ENCODE measurements at regions not wholly inside any gene's neighbourhood (a gene's known extent, or its start where the extent isn't known, plus 50 kb on each side); places are given as distances from the start of the nearest gene placed in this dataset.

DNA sequence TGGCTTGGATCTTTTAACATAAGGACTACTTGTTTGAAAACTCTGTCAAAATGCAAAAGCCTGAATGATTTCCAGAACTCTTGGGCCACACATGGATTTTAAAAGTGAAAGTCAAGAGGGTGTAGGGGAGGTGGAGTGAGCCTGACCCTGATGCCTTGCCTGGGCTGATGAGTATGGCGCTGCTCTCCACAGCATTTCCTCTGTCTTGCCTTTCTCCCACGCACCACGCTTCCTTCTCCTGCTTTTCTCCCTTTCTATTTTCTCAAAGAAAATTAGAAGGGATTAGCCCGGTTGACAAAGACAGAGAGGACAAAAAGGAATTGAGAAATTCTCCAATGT, 207.0 kb upstream of the CCDC68 start:
- H3K27ac ChIP-seq (ENCODE audit: low read depth, low read length): no peak overlapping the region
- no peaks in the 10 kb centered on the region for H3K36me3 ChIP-seq (ENCODE audit: insufficient read depth, low read length)
- H3K4me2 ChIP-seq (ENCODE audit: low read length): no peak overlapping the region
- Mint-ChIP-seq H3K4me1 (ENCODE audit: low read depth, unreplicated experiment) (peaks cover 3% of the 10 kb centered on the region), H3K9me3 (ENCODE audit: unreplicated experiment) (peaks cover 10% of the 10 kb centered on the region), H3K27ac (ENCODE audit: unreplicated experiment) (no peak overlapping the region), H3K27me3 (ENCODE audit: low read depth, unreplicated experiment) (peaks cover 2% of the 10 kb centered on the region), H3K36me3 (ENCODE audit: low read depth, unreplicated experiment) (no peaks in the 10 kb centered on the region), H3K4me3 (ENCODE audit: unreplicated experiment) (no peak overlapping the region)
- no peak overlapping the region for H2AFZ ChIP-seq (ENCODE audit: low read depth, low read length)
- FAIRE-seq: no peak
- no peak for DNase-seq (ENCODE audit: low read depth)
- H3K9ac ChIP-seq (ENCODE audit: low read length): no peak overlapping the region
- TF ChIP-seq EZH2 (IDR thresholded peaks at IDR 0.05; ENCODE audit: insufficient read depth, low read length): no peak
- TF ChIP-seq, protein P1, sequence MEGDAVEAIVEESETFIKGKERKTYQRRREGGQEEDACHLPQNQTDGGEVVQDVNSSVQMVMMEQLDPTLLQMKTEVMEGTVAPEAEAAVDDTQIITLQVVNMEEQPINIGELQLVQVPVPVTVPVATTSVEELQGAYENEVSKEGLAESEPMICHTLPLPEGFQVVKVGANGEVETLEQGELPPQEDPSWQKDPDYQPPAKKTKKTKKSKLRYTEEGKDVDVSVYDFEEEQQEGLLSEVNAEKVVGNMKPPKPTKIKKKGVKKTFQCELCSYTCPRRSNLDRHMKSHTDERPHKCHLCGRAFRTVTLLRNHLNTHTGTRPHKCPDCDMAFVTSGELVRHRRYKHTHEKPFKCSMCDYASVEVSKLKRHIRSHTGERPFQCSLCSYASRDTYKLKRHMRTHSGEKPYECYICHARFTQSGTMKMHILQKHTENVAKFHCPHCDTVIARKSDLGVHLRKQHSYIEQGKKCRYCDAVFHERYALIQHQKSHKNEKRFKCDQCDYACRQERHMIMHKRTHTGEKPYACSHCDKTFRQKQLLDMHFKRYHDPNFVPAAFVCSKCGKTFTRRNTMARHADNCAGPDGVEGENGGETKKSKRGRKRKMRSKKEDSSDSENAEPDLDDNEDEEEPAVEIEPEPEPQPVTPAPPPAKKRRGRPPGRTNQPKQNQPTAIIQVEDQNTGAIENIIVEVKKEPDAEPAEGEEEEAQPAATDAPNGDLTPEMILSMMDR (IDR thresholded peaks at IDR 0.05; ENCODE audit: insufficient read depth, low read depth, low read length): no peak
- H3K4me3 ChIP-seq (ENCODE audit: insufficient read depth, low read depth, low read length): no peak overlapping the region
- H3K9me3 ChIP-seq (ENCODE audit: insufficient read depth, low read depth, low read length): no peaks in the 10 kb centered on the region
- H3K79me2 ChIP-seq (ENCODE audit: insufficient read depth, low read length): no peaks in the 10 kb centered on the region
- no peaks in the 10 kb centered on the region for H4K20me1 ChIP-seq (ENCODE audit: insufficient read depth, low read length)
- no peaks in the 10 kb centered on the region for H3K27me3 ChIP-seq (ENCODE audit: insufficient read depth, low read length)
- no peaks in the 10 kb centered on the region for H3K4me1 ChIP-seq (ENCODE audit: insufficient read depth, low read length)

DNA sequence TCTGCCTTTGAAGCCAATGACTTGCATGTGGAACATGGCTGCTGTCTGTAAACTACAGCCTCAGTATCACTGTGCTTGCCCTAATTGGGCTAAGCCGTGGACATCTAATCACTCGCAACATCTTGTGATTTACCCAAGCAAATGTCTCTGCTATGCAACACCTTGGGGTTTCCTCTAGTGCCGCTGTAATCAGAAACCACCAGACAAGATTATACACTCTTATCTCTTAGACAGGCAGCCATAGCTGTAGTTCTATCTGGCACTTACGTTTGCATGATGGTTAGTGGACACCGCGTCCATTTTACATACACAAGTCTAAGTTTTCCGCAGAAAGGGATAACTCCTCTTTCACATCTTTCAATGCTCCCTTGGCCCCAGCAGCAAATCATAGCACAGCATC, 204.3 kb upstream of the CCDC68 start:
- Histone ChIP-seq H3K4me2 (ENCODE audit: low read length) (no peak overlapping the region), H3K79me2 (ENCODE audit: insufficient read depth, low read length) (no peaks in the 10 kb centered on the region), H3K4me3 (ENCODE audit: insufficient read depth, low read depth, low read length) (no peak overlapping the region), H3K27me3 (ENCODE audit: insufficient read depth, low read length) (no peaks in the 10 kb centered on the region), H3K9me3 (ENCODE audit: insufficient read depth, low read depth, low read length) (no peaks in the 10 kb centered on the region), H3K36me3 (ENCODE audit: insufficient read depth, low read length) (no peaks in the 10 kb centered on the region), H3K27ac (ENCODE audit: low read depth, low read length) (no peak overlapping the region), H3K4me1 (ENCODE audit: insufficient read depth, low read length) (no peaks in the 10 kb centered on the region), H4K20me1 (ENCODE audit: insufficient read depth, low read length) (no peaks in the 10 kb centered on the region), H3K9ac (ENCODE audit: low read length) (no peak overlapping the region), H2AFZ (ENCODE audit: low read depth, low read length) (no peak overlapping the region)
- FAIRE-seq (no peak), DNase-seq (ENCODE audit: low read depth) (no peak)
- TF ChIP-seq, protein P1 (IDR thresholded peaks at IDR 0.05; ENCODE audit: insufficient read depth, low read depth, low read length): no peak
- no peak for TF ChIP-seq EZH2 (IDR thresholded peaks at IDR 0.05; ENCODE audit: insufficient read depth, low read length)
- no peaks in the 10 kb centered on the region for H3K36me3 Mint-ChIP-seq (ENCODE audit: low read depth, unreplicated experiment)
- peaks cover 3% of the 10 kb centered on the region for H3K4me1 Mint-ChIP-seq (ENCODE audit: low read depth, unreplicated experiment)
- peaks cover 4% of the 10 kb centered on the region for H3K27me3 Mint-ChIP-seq (ENCODE audit: low read depth, unreplicated experiment)
- H3K4me3 Mint-ChIP-seq (ENCODE audit: unreplicated experiment): no peak overlapping the region
- H3K9me3 Mint-ChIP-seq (ENCODE audit: unreplicated experiment): no peaks in the 10 kb centered on the region
- H3K27ac Mint-ChIP-seq (ENCODE audit: unreplicated experiment): no peak overlapping the region

DNA sequence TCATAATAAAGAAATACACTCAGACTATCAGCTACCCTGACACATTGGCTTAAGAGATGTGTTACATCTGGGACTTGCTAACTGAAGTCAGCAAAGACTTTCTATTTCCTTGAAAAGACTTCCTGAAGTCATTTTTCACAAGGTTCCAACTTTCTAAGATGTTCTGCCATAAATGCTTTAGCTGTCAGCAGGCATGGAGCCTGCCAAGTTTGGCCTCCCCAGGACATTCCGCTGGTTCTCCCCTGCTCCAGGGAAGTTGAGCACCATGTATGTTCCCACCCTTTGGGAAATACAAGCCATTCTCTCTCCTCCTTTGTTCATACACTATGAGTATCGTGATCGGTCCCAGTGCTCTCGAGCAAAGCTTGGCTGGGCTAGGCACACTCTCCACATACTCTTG, 202.7 kb upstream of the CCDC68 start:
- Histone ChIP-seq H3K9me3 (ENCODE audit: insufficient read depth, low read depth, low read length) (no peaks in the 10 kb centered on the region), H3K79me2 (ENCODE audit: insufficient read depth, low read length) (no peaks in the 10 kb centered on the region), H3K9ac (ENCODE audit: low read length) (no peak overlapping the region), H3K36me3 (ENCODE audit: insufficient read depth, low read length) (no peaks in the 10 kb centered on the region), H4K20me1 (ENCODE audit: insufficient read depth, low read length) (no peaks in the 10 kb centered on the region), H3K4me1 (ENCODE audit: insufficient read depth, low read length) (no peaks in the 10 kb centered on the region), H2AFZ (ENCODE audit: low read depth, low read length) (no peak overlapping the region), H3K4me2 (ENCODE audit: low read length) (no peak overlapping the region), H3K4me3 (ENCODE audit: insufficient read depth, low read depth, low read length) (no peak overlapping the region), H3K27ac (ENCODE audit: low read depth, low read length) (no peak overlapping the region), H3K27me3 (ENCODE audit: insufficient read depth, low read length) (no peaks in the 10 kb centered on the region)
- TF ChIP-seq EZH2 (IDR thresholded peaks at IDR 0.05; ENCODE audit: insufficient read depth, low read length): no peak
- TF ChIP-seq, protein P1 (IDR thresholded peaks at IDR 0.05; ENCODE audit: insufficient read depth, low read depth, low read length): no peak
- peaks cover 10% of the 10 kb centered on the region for H3K27me3 Mint-ChIP-seq (ENCODE audit: low read depth, unreplicated experiment)
- FAIRE-seq (no peak), DNase-seq (ENCODE audit: low read depth) (peak; percentile 36)
- no peaks in the 10 kb centered on the region for H3K9me3 Mint-ChIP-seq (ENCODE audit: unreplicated experiment)
- H3K27ac Mint-ChIP-seq (ENCODE audit: unreplicated experiment): no peak overlapping the region
- no peak overlapping the region for H3K4me3 Mint-ChIP-seq (ENCODE audit: unreplicated experiment)
- H3K4me1 Mint-ChIP-seq (ENCODE audit: low read depth, unreplicated experiment): peaks cover 3% of the 10 kb centered on the region
- H3K36me3 Mint-ChIP-seq (ENCODE audit: low read depth, unreplicated experiment): no peaks in the 10 kb centered on the region

Data from astrocyte (in vitro differentiated cells and primary cell).